GM12872 (cell line): ENCODE measurements at regions not wholly inside any gene's neighbourhood (a gene's known extent, or its start where the extent isn't known, plus 50 kb on each side); places are given as distances from the start of the nearest gene placed in this dataset.

Experiments used
- CTCF ChIP-seq: IDR thresholded peaks from 3 replicates; pipeline ENCODE4 v1.5.1; 2011; ENCODE audit warnings: low read depth, mild to moderate bottlenecking, low read length, moderate library complexity; ENCODE audit not compliant: insufficient read depth

GRCh38 chr15:69813881-69814280, 283.8 kb downstream of the TLE3 start:
- TF ChIP-seq CTCF: no peak

GRCh38 chr15:69814932-69815331, 282.8 kb downstream of the TLE3 start:
- TF ChIP-seq CTCF: no peak

- no peak for TF ChIP-seq CTCF
Measured at GRCh38 chr15:69815793-69816192, 281.9 kb downstream of the TLE3 start.

- TF ChIP-seq CTCF: no peak
Measured at GRCh38 chr15:69816522-69816921, 281.2 kb downstream of the TLE3 start.

- TF ChIP-seq CTCF: no peak
Measured at GRCh38 chr15:69818529-69818928, 279.2 kb downstream of the TLE3 start.

- no peak for TF ChIP-seq CTCF
Measured at GRCh38 chr15:69819371-69819770, 278.3 kb downstream of the TLE3 start.

GRCh38 chr15:69820819-69821218, 276.9 kb downstream of the TLE3 start:
- no peak for TF ChIP-seq CTCF

GRCh38 chr15:69823223-69823907, 274.4 kb downstream of the TLE3 start:
- no peak for TF ChIP-seq CTCF
